SK-N-SH (cell line): ENCODE measurements at regions not wholly inside any gene's neighbourhood (a gene's known extent, or its start where the extent isn't known, plus 50 kb on each side); places are given as distances from the start of the nearest gene placed in this dataset.

Experiments used
- CTCF ChIP-seq: fragments of 200-600 bp; sonication (generic); IDR thresholded peaks from 2 replicates; pipeline ENCODE4 v1.6.1; 2017; ENCODE audit warnings: antibody characterized with exemption, mild to moderate bottlenecking, moderate library complexity
- FOSL2 ChIP-seq: IDR thresholded peaks from 2 replicates; pipeline ENCODE4 v1.4.0; 2012; ENCODE audit warnings: low read depth, mild to moderate bottlenecking, moderate library complexity, borderline replicate concordance
- REST ChIP-seq: IDR thresholded peaks from 2 replicates; pipeline ENCODE4 v1.6.1; 2012; ENCODE audit warnings: mild to moderate bottlenecking, low read depth, low read length, moderate library complexity
- TCF12 ChIP-seq: IDR thresholded peaks from 2 replicates; pipeline ENCODE4 v1.4.0; 2012
- TEAD4 ChIP-seq: IDR thresholded peaks from 2 replicates; pipeline ENCODE4 v1.4.0; 2012; ENCODE audit warnings: mild to moderate bottlenecking, borderline replicate concordance; ENCODE audit not compliant: insufficient read depth
- YY1 ChIP-seq: IDR thresholded peaks from 2 replicates; pipeline ENCODE4 v1.4.0; 2012; ENCODE audit warnings: low read depth, mild to moderate bottlenecking
- ZBTB33 ChIP-seq: IDR thresholded peaks from 2 replicates; pipeline ENCODE4 v1.4.0; 2012; ENCODE audit warnings: low read depth, borderline replicate concordance

GRCh38 chr2:45218931-45219339, 209.7 kb upstream of the SIX2 start:
- TF ChIP-seq TCF12 (no peak), CTCF (no peak), FOSL2 (no peak), ZBTB33 (no peak), REST (no peak), TEAD4 (no peak), YY1 (no peak)
